ENCODE measurements at regions not wholly inside any gene's neighbourhood (a gene's known extent, or its start where the extent isn't known, plus 50 kb on each side); places are given as distances from the start of the nearest gene placed in this dataset.

- TF ChIP-seq CTCF (conservative IDR thresholded peaks at IDR 0.05; ENCODE audit: low read length) (no peak), EZH2phosphoT487 (IDR thresholded peaks at IDR 0.05; ENCODE audit: borderline replicate concordance) (no peak)
These were observed 704.1 kb downstream of the PRELID2 start for GRCh38 chr5:145130996-145131395.
